ENCODE measurements at regions not wholly inside any gene's neighbourhood (a gene's known extent, or its start where the extent isn't known, plus 50 kb on each side); places are given as distances from the start of the nearest gene placed in this dataset.

- no peaks in the 10 kb centered on the region for H3K27me3 ChIP-seq (ENCODE audit: control insufficient read depth, insufficient read depth, low read length)
- no peaks in the 10 kb centered on the region for H3K9me3 ChIP-seq (replicated peaks; ENCODE audit: low read length)
- H3K4me2 ChIP-seq (ENCODE audit: low read length): no peak overlapping the region
- H3K4me3 ChIP-seq (ENCODE audit: low read length): no peak overlapping the region
- H3K4me1 ChIP-seq (ENCODE audit: control insufficient read depth, insufficient read depth, low read length): peaks cover 4% of the 10 kb centered on the region
- H3K9ac ChIP-seq (ENCODE audit: low read depth, low read length): no peak overlapping the region
- no peaks in the 10 kb centered on the region for H3K36me3 ChIP-seq (ENCODE audit: insufficient read depth, low read length)
Measured at GRCh38 chr3:55370272-55370671, 116.8 kb downstream of the WNT5A start.

- Histone ChIP-seq H3K9me3 (replicated peaks; ENCODE audit: low read length) (no peaks in the 10 kb centered on the region), H3K27me3 (ENCODE audit: control insufficient read depth, insufficient read depth, low read length) (no peaks in the 10 kb centered on the region), H3K9ac (ENCODE audit: low read depth, low read length) (no peak overlapping the region), H3K4me2 (ENCODE audit: low read length) (no peak overlapping the region), H3K36me3 (ENCODE audit: insufficient read depth, low read length) (no peaks in the 10 kb centered on the region), H3K4me3 (ENCODE audit: low read length) (no peak overlapping the region), H3K4me1 (ENCODE audit: control insufficient read depth, insufficient read depth, low read length) (peaks cover 4% of the 10 kb centered on the region)
Measured at GRCh38 chr3:55369141-55369847, 117.8 kb downstream of the WNT5A start.

- Histone ChIP-seq H3K36me3 (ENCODE audit: insufficient read depth, low read length) (no peaks in the 10 kb centered on the region), H3K4me2 (ENCODE audit: low read length) (no peak overlapping the region), H3K4me1 (ENCODE audit: control insufficient read depth, insufficient read depth, low read length) (peaks cover 4% of the 10 kb centered on the region), H3K27me3 (ENCODE audit: control insufficient read depth, insufficient read depth, low read length) (no peaks in the 10 kb centered on the region), H3K4me3 (ENCODE audit: low read length) (no peak overlapping the region), H3K9me3 (replicated peaks; ENCODE audit: low read length) (no peaks in the 10 kb centered on the region), H3K9ac (ENCODE audit: low read depth, low read length) (no peak overlapping the region)
Measured at GRCh38 chr3:55368366-55368765, 118.7 kb downstream of the WNT5A start.

GRCh38 chr3:55367384-55367783 is 119.7 kb downstream of the WNT5A start:
- Histone ChIP-seq H3K9me3 (replicated peaks; ENCODE audit: low read length) (no peaks in the 10 kb centered on the region), H3K4me2 (ENCODE audit: low read length) (no peak overlapping the region), H3K4me3 (ENCODE audit: low read length) (no peak overlapping the region), H3K36me3 (ENCODE audit: insufficient read depth, low read length) (no peaks in the 10 kb centered on the region), H3K27me3 (ENCODE audit: control insufficient read depth, insufficient read depth, low read length) (no peaks in the 10 kb centered on the region), H3K4me1 (ENCODE audit: control insufficient read depth, insufficient read depth, low read length) (peaks cover 10% of the 10 kb centered on the region), H3K9ac (ENCODE audit: low read depth, low read length) (no peak overlapping the region)

GRCh38 chr3:55364421-55364820 is 122.7 kb downstream of the WNT5A start:
- no peak overlapping the region for H3K4me2 ChIP-seq (ENCODE audit: low read length)
- no peaks in the 10 kb centered on the region for H3K36me3 ChIP-seq (ENCODE audit: insufficient read depth, low read length)
- no peaks in the 10 kb centered on the region for H3K27me3 ChIP-seq (ENCODE audit: control insufficient read depth, insufficient read depth, low read length)
- H3K4me3 ChIP-seq (ENCODE audit: low read length): no peak overlapping the region
- H3K9me3 ChIP-seq (replicated peaks; ENCODE audit: low read length): no peaks in the 10 kb centered on the region
- peaks cover 20% of the 10 kb centered on the region for H3K4me1 ChIP-seq (ENCODE audit: control insufficient read depth, insufficient read depth, low read length)
- no peak overlapping the region for H3K9ac ChIP-seq (ENCODE audit: low read depth, low read length)

GRCh38 chr3:55362210-55362960 is 124.7 kb downstream of the WNT5A start:
- Histone ChIP-seq H3K9me3 (replicated peaks; ENCODE audit: low read length) (no peaks in the 10 kb centered on the region), H3K36me3 (ENCODE audit: insufficient read depth, low read length) (no peaks in the 10 kb centered on the region), H3K4me3 (ENCODE audit: low read length) (no peak overlapping the region), H3K4me1 (ENCODE audit: control insufficient read depth, insufficient read depth, low read length) (peaks cover 16% of the 10 kb centered on the region), H3K9ac (ENCODE audit: low read depth, low read length) (peak overlapping the region; percentile 50), H3K4me2 (ENCODE audit: low read length) (peak overlapping the region; percentile 23), H3K27me3 (ENCODE audit: control insufficient read depth, insufficient read depth, low read length) (no peaks in the 10 kb centered on the region)

- Histone ChIP-seq H3K4me2 (ENCODE audit: low read length) (no peak overlapping the region), H3K36me3 (ENCODE audit: insufficient read depth, low read length) (no peaks in the 10 kb centered on the region), H3K27me3 (ENCODE audit: control insufficient read depth, insufficient read depth, low read length) (no peaks in the 10 kb centered on the region), H3K4me3 (ENCODE audit: low read length) (no peak overlapping the region), H3K9ac (ENCODE audit: low read depth, low read length) (no peak overlapping the region), H3K9me3 (replicated peaks; ENCODE audit: low read length) (no peaks in the 10 kb centered on the region), H3K4me1 (ENCODE audit: control insufficient read depth, insufficient read depth, low read length) (peaks cover 13% of the 10 kb centered on the region)
Measured at GRCh38 chr3:55357796-55358195, 129.3 kb downstream of the WNT5A start.

- Histone ChIP-seq H3K9ac (ENCODE audit: low read depth, low read length) (no peak overlapping the region), H3K36me3 (ENCODE audit: insufficient read depth, low read length) (no peaks in the 10 kb centered on the region), H3K4me1 (ENCODE audit: control insufficient read depth, insufficient read depth, low read length) (no peaks in the 10 kb centered on the region), H3K4me3 (ENCODE audit: low read length) (no peak overlapping the region), H3K9me3 (replicated peaks; ENCODE audit: low read length) (no peaks in the 10 kb centered on the region), H3K4me2 (ENCODE audit: low read length) (no peak overlapping the region), H3K27me3 (ENCODE audit: control insufficient read depth, insufficient read depth, low read length) (no peaks in the 10 kb centered on the region)
Measured at GRCh38 chr3:55352668-55353067, 134.4 kb downstream of the WNT5A start.

- Histone ChIP-seq H3K36me3 (ENCODE audit: insufficient read depth, low read length) (no peaks in the 10 kb centered on the region), H3K9me3 (replicated peaks; ENCODE audit: low read length) (no peaks in the 10 kb centered on the region), H3K4me2 (ENCODE audit: low read length) (no peak overlapping the region), H3K4me3 (ENCODE audit: low read length) (no peak overlapping the region), H3K9ac (ENCODE audit: low read depth, low read length) (no peak overlapping the region), H3K27me3 (ENCODE audit: control insufficient read depth, insufficient read depth, low read length) (no peaks in the 10 kb centered on the region), H3K4me1 (ENCODE audit: control insufficient read depth, insufficient read depth, low read length) (no peaks in the 10 kb centered on the region)
Measured at GRCh38 chr3:55349851-55350250, 137.3 kb downstream of the WNT5A start.

- Histone ChIP-seq H3K36me3 (ENCODE audit: insufficient read depth, low read length) (no peaks in the 10 kb centered on the region), H3K9ac (ENCODE audit: low read depth, low read length) (no peak overlapping the region), H3K4me2 (ENCODE audit: low read length) (no peak overlapping the region), H3K4me3 (ENCODE audit: low read length) (no peak overlapping the region), H3K9me3 (replicated peaks; ENCODE audit: low read length) (no peaks in the 10 kb centered on the region), H3K27me3 (ENCODE audit: control insufficient read depth, insufficient read depth, low read length) (no peaks in the 10 kb centered on the region), H3K4me1 (ENCODE audit: control insufficient read depth, insufficient read depth, low read length) (peaks cover 10% of the 10 kb centered on the region)
Measured at GRCh38 chr3:55343486-55344357, 143.4 kb downstream of the WNT5A start.

- Histone ChIP-seq H3K4me2 (ENCODE audit: low read length) (no peak overlapping the region), H3K4me1 (ENCODE audit: control insufficient read depth, insufficient read depth, low read length) (peaks cover 10% of the 10 kb centered on the region), H3K9me3 (replicated peaks; ENCODE audit: low read length) (no peaks in the 10 kb centered on the region), H3K9ac (ENCODE audit: low read depth, low read length) (no peak overlapping the region), H3K4me3 (ENCODE audit: low read length) (no peak overlapping the region), H3K36me3 (ENCODE audit: insufficient read depth, low read length) (no peaks in the 10 kb centered on the region), H3K27me3 (ENCODE audit: control insufficient read depth, insufficient read depth, low read length) (no peaks in the 10 kb centered on the region)
Measured at GRCh38 chr3:55341502-55342031, 145.5 kb downstream of the WNT5A start.
